AG04450 (cell line): ENCODE measurements at regions not wholly inside any gene's neighbourhood (a gene's known extent, or its start where the extent isn't known, plus 50 kb on each side); places are given as distances from the start of the nearest gene placed in this dataset.

Experiments
- CTCF ChIA-PET: fragments of 300-600, 350-600 bp; formaldehyde crosslinking; extraction: SDS; loops from one replicate; lab custom pipeline; 2022; ENCODE audit warnings: antibody characterized with exemption, inconsistent platforms; lab: Charles Lee
- POLR2A ChIA-PET: fragments of 350-600 bp; formaldehyde crosslinking; extraction: SDS; loops from one replicate; lab custom pipeline; 2021; ENCODE audit warnings: antibody characterized with exemption, inconsistent platforms; lab: Yijun Ruan, JAX
- DNase-seq: peaks from one replicate; pipeline ENCODE4 v3.0.0-alpha.2; 2011; ENCODE audit warnings: low read depth, low spot score
- H3K27ac ChIP-seq: one replicate; pipeline ENCODE4 v1.5.1; 2012; ENCODE audit warnings: low read depth, low read length, control low read depth
- H3K27me3 ChIP-seq: one replicate; pipeline ENCODE4 v1.6.0; 2012; ENCODE audit warnings: low read length; ENCODE audit not compliant: control insufficient read depth, insufficient read depth
- H3K4me3 ChIP-seq: 2 replicates; pipeline ENCODE4 v1.5.1; 2011; ENCODE audit warnings: mild to moderate bottlenecking, low read depth, low read length, control low read depth
- H3K9me3 ChIP-seq: 2 replicates; pipeline ENCODE4 v1.5.1; 2012; ENCODE audit warnings: low read length; ENCODE audit not compliant: control insufficient read depth, insufficient read depth
- CTCF ChIP-seq: IDR thresholded peaks from 2 replicates; pipeline ENCODE4 v1.5.1; 2011; ENCODE audit warnings: low read depth, low read length, control low read depth, inconsistent platforms

- ChIA-PET CTCF (no interaction called here), POLR2A (no interaction called here)
- no peak for DNase-seq
- Histone ChIP-seq H3K9me3 (no peaks in the 10 kb centered on the region), H3K4me3 (no peak overlapping the region), H3K27ac (no peak overlapping the region), H3K27me3 (no peaks in the 10 kb centered on the region)
- no peak for TF ChIP-seq CTCF
Observed at GRCh38 chr1:90488451-90488850, 228.7 kb downstream of the BARHL2 start.

GRCh38 chr1:90486996-90487395 is 230.1 kb downstream of the BARHL2 start:
- Histone ChIP-seq H3K27me3 (no peaks in the 10 kb centered on the region), H3K27ac (no peak overlapping the region), H3K9me3 (no peaks in the 10 kb centered on the region), H3K4me3 (no peak overlapping the region)
- no peak for TF ChIP-seq CTCF
- no peak for DNase-seq
- POLR2A ChIA-PET: no interaction called here
- CTCF ChIA-PET: interaction anchor here (0.6 kb wide), 1 partner anchor 9 kb away, joined by 3 read pairs; no protein-coding TSS in a partner anchor

- CTCF ChIA-PET: interaction anchor here (0.6 kb wide), 1 partner anchor 680 kb away, joined by 3 read pairs; no protein-coding TSS in a partner anchor
- no peak overlapping the region for H3K4me3 ChIP-seq
- no peaks in the 10 kb centered on the region for H3K9me3 ChIP-seq
- H3K27ac ChIP-seq: no peak overlapping the region
- POLR2A ChIA-PET: no interaction called here
- H3K27me3 ChIP-seq: no peaks in the 10 kb centered on the region
- no peak for DNase-seq
- no peak for TF ChIP-seq CTCF
Observed at GRCh38 chr1:90486134-90486824, 230.8 kb downstream of the BARHL2 start.

- ChIA-PET POLR2A (no interaction called here), CTCF (no interaction called here)
- no peak for TF ChIP-seq CTCF
Observed at GRCh38 chr1:90480271-90480835, 236.7 kb downstream of the BARHL2 start.

GRCh38 chr1:90476994-90477393 is 240.1 kb downstream of the BARHL2 start:
- no peak overlapping the region for H3K4me3 ChIP-seq
- no peaks in the 10 kb centered on the region for H3K27me3 ChIP-seq
- ChIA-PET CTCF (interaction anchor here (1.4 kb wide), 1 partner anchor 43 kb away, joined by 3 read pairs; no protein-coding TSS in a partner anchor), POLR2A (no interaction called here)
- H3K27ac ChIP-seq: no peak overlapping the region
- no peak for TF ChIP-seq CTCF
- no peaks in the 10 kb centered on the region for H3K9me3 ChIP-seq
- no peak for DNase-seq

More at GRCh38 chr1:90480271-90480835, 236.7 kb downstream of the BARHL2 start:
- Histone ChIP-seq H3K4me3 (no peak overlapping the region), H3K27ac (no peak overlapping the region), H3K27me3 (no peaks in the 10 kb centered on the region), H3K9me3 (no peaks in the 10 kb centered on the region)
- DNase-seq: no peak
